ENCODE measurements at regions not wholly inside any gene's neighbourhood (a gene's known extent, or its start where the extent isn't known, plus 50 kb on each side); places are given as distances from the start of the nearest gene placed in this dataset.

- Histone ChIP-seq H3K4me1 (ENCODE audit: insufficient read depth, low read length) (no peaks in the 10 kb centered on the region), H3K9me3 (ENCODE audit: low read length) (no peaks in the 10 kb centered on the region), H3K4me3 (ENCODE audit: low read length) (no peak overlapping the region), H3K27me3 (ENCODE audit: insufficient read depth, low read length) (no peaks in the 10 kb centered on the region), H2AFZ (ENCODE audit: low read depth, low read length) (no peak overlapping the region), H3K36me3 (ENCODE audit: insufficient read depth, low read length) (no peaks in the 10 kb centered on the region)
These were observed 650.0 kb downstream of the DIAPH3 start for GRCh38 chr13:59513686-59514085.

DNA sequence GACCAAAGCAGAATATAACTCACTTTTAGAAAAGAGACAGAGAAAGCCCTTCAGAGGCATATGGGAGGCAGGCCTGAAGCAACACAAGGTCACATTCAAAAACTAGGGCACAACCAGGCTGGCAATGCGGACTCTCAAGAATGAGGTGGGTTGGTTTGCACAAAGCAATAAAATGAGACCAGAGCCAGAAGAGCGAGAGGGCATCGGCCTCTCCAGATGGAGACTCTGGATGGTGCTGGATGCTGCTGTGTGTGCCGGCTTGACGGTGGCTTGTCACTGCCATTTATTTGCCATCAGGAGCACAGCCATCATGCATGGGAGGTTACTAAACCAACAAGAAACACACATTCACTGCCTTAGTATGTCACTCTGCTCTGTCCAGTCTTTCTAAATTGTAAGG is 649.4 kb downstream of the DIAPH3 start:
- Histone ChIP-seq H3K36me3 (ENCODE audit: insufficient read depth, low read length) (no peaks in the 10 kb centered on the region), H3K9me3 (ENCODE audit: low read length) (no peaks in the 10 kb centered on the region), H3K27me3 (ENCODE audit: insufficient read depth, low read length) (no peaks in the 10 kb centered on the region), H3K4me3 (ENCODE audit: low read length) (no peak overlapping the region), H2AFZ (ENCODE audit: low read depth, low read length) (no peak overlapping the region), H3K4me1 (ENCODE audit: insufficient read depth, low read length) (no peaks in the 10 kb centered on the region)

DNA sequence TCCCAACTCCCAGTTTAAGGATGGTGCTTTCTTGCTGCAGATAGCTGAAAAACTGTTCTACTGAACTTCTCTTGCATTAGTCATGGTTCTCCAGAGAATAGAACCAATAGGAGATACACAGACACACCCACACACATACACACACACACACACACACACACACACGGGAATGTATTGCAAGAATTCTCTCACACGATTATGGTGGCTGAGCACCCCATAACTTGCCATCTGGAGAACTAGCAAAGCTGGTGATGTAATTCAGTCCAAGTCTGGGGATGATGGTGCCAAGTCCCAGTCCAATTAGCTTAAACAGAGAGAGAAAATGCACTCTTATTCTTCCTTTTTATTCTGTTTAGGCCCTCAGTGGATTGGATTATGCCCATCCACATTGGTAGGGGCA is 643.9 kb downstream of the DIAPH3 start:
- no peaks in the 10 kb centered on the region for H3K4me1 ChIP-seq (ENCODE audit: insufficient read depth, low read length)
- H3K27me3 ChIP-seq (ENCODE audit: insufficient read depth, low read length): no peaks in the 10 kb centered on the region
- no peaks in the 10 kb centered on the region for H3K36me3 ChIP-seq (ENCODE audit: insufficient read depth, low read length)
- H3K9me3 ChIP-seq (ENCODE audit: low read length): no peaks in the 10 kb centered on the region
- no peak overlapping the region for H3K4me3 ChIP-seq (ENCODE audit: low read length)
- H2AFZ ChIP-seq (ENCODE audit: low read depth, low read length): no peak overlapping the region

- H2AFZ ChIP-seq (ENCODE audit: low read depth, low read length): no peak overlapping the region
- no peaks in the 10 kb centered on the region for H3K9me3 ChIP-seq (ENCODE audit: low read length)
- H3K36me3 ChIP-seq (ENCODE audit: insufficient read depth, low read length): no peaks in the 10 kb centered on the region
- H3K4me3 ChIP-seq (ENCODE audit: low read length): no peak overlapping the region
- H3K4me1 ChIP-seq (ENCODE audit: insufficient read depth, low read length): no peaks in the 10 kb centered on the region
- no peaks in the 10 kb centered on the region for H3K27me3 ChIP-seq (ENCODE audit: insufficient read depth, low read length)
These were observed 642.2 kb downstream of the DIAPH3 start for GRCh38 chr13:59521549-59521948.

DNA sequence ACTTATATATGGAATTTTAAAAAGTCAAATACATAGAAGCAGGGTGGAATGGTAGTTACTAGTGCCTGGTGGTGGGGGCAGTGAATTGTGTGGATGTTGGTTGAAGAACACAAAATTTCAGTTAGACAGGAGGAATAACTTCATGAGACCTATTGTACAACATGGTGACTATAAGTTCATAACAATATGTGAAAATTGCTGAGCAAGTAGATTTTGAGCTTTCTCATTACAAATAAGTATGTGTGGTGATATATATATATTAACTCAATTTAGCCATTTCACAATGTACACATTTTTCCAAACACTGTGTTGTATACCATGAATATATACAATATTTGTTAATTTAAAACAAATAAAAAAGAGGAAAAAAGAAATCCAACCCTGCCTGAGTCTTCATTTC is 641.1 kb downstream of the DIAPH3 start:
- Histone ChIP-seq H3K9me3 (ENCODE audit: low read length) (no peaks in the 10 kb centered on the region), H3K27me3 (ENCODE audit: insufficient read depth, low read length) (no peaks in the 10 kb centered on the region), H2AFZ (ENCODE audit: low read depth, low read length) (no peak overlapping the region), H3K4me3 (ENCODE audit: low read length) (no peak overlapping the region), H3K36me3 (ENCODE audit: insufficient read depth, low read length) (no peaks in the 10 kb centered on the region), H3K4me1 (ENCODE audit: insufficient read depth, low read length) (no peaks in the 10 kb centered on the region)

GRCh38 chr13:59527500-59527899 is 636.2 kb downstream of the DIAPH3 start:
- Histone ChIP-seq H3K9me3 (ENCODE audit: low read length) (no peaks in the 10 kb centered on the region), H2AFZ (ENCODE audit: low read depth, low read length) (no peak overlapping the region), H3K27me3 (ENCODE audit: insufficient read depth, low read length) (no peaks in the 10 kb centered on the region), H3K4me3 (ENCODE audit: low read length) (no peak overlapping the region), H3K36me3 (ENCODE audit: insufficient read depth, low read length) (no peaks in the 10 kb centered on the region), H3K4me1 (ENCODE audit: insufficient read depth, low read length) (peaks cover 6% of the 10 kb centered on the region)

GRCh38 chr13:59531571-59532091 is 632.1 kb downstream of the DIAPH3 start:
- H2AFZ ChIP-seq (ENCODE audit: low read depth, low read length): no peak overlapping the region
- H3K4me3 ChIP-seq (ENCODE audit: low read length): no peak overlapping the region
- H3K27me3 ChIP-seq (ENCODE audit: insufficient read depth, low read length): no peaks in the 10 kb centered on the region
- no peaks in the 10 kb centered on the region for H3K9me3 ChIP-seq (ENCODE audit: low read length)
- no peaks in the 10 kb centered on the region for H3K36me3 ChIP-seq (ENCODE audit: insufficient read depth, low read length)
- H3K4me1 ChIP-seq (ENCODE audit: insufficient read depth, low read length): peaks cover 6% of the 10 kb centered on the region

DNA sequence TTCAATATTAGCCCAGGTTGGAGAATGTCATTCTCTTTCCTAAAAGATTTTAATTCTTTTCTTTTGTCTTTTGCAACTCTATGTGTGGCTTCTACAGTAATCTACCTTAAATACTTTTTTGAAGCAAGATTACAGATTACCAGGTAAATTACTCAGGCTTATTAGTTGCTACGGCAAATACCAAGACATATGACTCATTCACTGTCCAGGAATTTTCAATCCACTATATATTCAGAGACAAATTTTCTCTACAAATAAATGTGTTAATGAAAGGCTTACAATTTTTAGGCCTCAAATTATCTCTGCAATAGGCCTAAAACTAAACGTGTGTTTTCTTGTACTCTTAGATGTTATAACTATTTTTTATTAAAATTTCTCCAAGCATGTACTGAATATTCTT is 631.3 kb downstream of the DIAPH3 start:
- no peaks in the 10 kb centered on the region for H3K27me3 ChIP-seq (ENCODE audit: insufficient read depth, low read length)
- peaks cover under 1% of the 10 kb centered on the region for H3K9me3 ChIP-seq (ENCODE audit: low read length)
- no peak overlapping the region for H2AFZ ChIP-seq (ENCODE audit: low read depth, low read length)
- no peak overlapping the region for H3K4me3 ChIP-seq (ENCODE audit: low read length)
- H3K36me3 ChIP-seq (ENCODE audit: insufficient read depth, low read length): no peaks in the 10 kb centered on the region
- H3K4me1 ChIP-seq (ENCODE audit: insufficient read depth, low read length): peaks cover 6% of the 10 kb centered on the region

DNA sequence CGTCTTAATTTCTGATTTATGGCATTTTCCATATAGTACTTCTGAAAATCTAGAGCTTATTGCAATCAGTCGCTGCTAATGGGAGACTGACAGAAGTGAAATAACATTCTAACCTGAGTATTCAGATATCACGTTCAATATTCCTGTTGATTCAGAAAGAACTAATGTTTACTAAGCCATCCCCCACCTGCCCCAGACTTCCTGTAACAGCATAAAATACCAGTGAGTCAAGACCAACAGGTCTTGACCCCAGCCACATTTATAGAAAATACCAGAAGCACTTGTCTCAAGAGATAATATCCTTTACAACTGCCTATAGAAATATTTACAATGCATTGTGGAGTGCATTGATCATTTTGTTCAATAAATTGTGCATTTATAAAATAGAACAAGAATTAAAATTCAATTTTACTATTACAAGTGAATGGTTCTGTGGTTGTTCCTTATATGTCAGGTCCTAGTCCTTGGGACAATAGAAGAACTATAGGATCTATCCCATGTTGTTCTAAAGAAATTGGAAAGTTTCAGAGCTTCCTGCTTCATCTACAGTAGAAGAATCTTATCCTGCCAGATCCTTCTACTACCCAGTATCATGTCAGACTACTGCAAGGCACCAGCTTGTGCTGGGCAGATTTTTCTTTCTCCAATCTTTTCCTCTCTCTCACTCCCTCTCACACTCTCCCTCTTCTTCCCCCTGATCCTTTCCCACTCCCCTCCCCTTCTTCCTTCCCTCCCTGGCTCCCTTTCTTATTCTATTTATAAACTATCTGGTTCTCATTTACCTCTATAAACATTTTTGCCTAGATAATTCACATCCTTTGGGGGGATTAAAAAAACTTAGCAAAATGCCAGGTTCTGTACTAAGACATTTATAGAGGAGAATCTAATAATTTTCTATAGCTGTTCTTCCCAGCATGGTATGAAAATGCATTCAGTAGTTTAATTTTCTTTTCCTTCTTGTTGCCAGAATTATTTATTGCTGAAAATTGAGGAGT is 629.9 kb downstream of the DIAPH3 start:
- Histone ChIP-seq H3K9me3 (ENCODE audit: low read length) (peaks cover 3% of the 10 kb centered on the region), H3K4me3 (ENCODE audit: low read length) (no peak overlapping the region), H3K36me3 (ENCODE audit: insufficient read depth, low read length) (no peaks in the 10 kb centered on the region), H2AFZ (ENCODE audit: low read depth, low read length) (no peak overlapping the region), H3K27me3 (ENCODE audit: insufficient read depth, low read length) (no peaks in the 10 kb centered on the region), H3K4me1 (ENCODE audit: insufficient read depth, low read length) (peaks cover 6% of the 10 kb centered on the region)

DNA sequence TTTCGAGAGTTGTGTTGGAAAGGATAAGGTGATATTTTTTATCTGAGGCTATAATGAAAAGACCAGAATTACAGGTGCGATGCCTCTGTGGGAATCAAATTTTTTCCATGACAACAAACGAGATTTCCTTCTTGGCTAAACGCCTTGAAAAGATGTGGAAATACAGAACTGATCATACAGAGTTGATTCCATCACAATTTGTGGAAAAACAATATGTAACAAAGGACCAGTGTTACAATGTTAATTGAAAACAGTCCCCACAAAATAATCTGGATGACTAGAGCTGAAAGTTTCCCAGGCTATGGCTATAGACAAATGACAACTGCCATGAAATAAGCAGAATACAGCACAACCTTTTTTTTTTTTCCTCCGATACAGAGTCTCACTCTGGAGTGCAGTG is 628.9 kb downstream of the DIAPH3 start:
- Histone ChIP-seq H3K4me1 (ENCODE audit: insufficient read depth, low read length) (peaks cover 6% of the 10 kb centered on the region), H3K4me3 (ENCODE audit: low read length) (no peak overlapping the region), H3K36me3 (ENCODE audit: insufficient read depth, low read length) (no peaks in the 10 kb centered on the region), H2AFZ (ENCODE audit: low read depth, low read length) (no peak overlapping the region), H3K9me3 (ENCODE audit: low read length) (peaks cover 3% of the 10 kb centered on the region), H3K27me3 (ENCODE audit: insufficient read depth, low read length) (no peaks in the 10 kb centered on the region)

- peaks cover 3% of the 10 kb centered on the region for H3K9me3 ChIP-seq (ENCODE audit: low read length)
These were observed 626.2 kb downstream of the DIAPH3 start for GRCh38 chr13:59537500-59537899.

DNA sequence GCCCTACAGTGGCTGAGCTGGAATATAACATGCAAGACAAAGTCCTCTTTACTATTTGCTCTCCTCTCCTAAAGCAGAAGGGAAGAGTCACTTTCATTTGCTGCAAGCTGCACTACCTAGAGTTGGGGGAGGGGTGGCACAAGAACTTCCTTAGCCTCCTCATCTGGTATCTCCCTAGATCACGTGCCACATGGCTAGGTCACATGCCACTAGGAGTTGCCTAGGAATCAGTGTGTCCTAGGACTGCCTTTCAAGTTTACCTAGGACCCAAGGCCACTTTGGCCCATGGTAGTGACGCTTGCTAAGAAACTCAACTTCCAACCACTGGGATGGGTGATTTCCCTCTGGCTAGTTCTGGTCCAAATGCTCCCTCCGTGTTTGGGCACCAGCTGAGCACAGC is 625.2 kb downstream of the DIAPH3 start:
- H3K36me3 ChIP-seq (ENCODE audit: insufficient read depth, low read length): no peaks in the 10 kb centered on the region
- no peaks in the 10 kb centered on the region for H3K27me3 ChIP-seq (ENCODE audit: insufficient read depth, low read length)

More at GRCh38 chr13:59537500-59537899, 626.2 kb downstream of the DIAPH3 start:
- Histone ChIP-seq H2AFZ (ENCODE audit: low read depth, low read length) (no peak overlapping the region), H3K27me3 (ENCODE audit: insufficient read depth, low read length) (no peaks in the 10 kb centered on the region), H3K4me3 (ENCODE audit: low read length) (no peak overlapping the region), H3K4me1 (ENCODE audit: insufficient read depth, low read length) (no peaks in the 10 kb centered on the region), H3K36me3 (ENCODE audit: insufficient read depth, low read length) (no peaks in the 10 kb centered on the region)

GRCh38 chr13:59542303-59542702 is 621.4 kb downstream of the DIAPH3 start:
- peak overlapping the region; percentile 24 for H2AFZ ChIP-seq (ENCODE audit: low read depth, low read length)
- H3K27me3 ChIP-seq (ENCODE audit: insufficient read depth, low read length): no peaks in the 10 kb centered on the region
- H3K9me3 ChIP-seq (ENCODE audit: low read length): peaks cover 3% of the 10 kb centered on the region
- no peak overlapping the region for H3K4me3 ChIP-seq (ENCODE audit: low read length)
- no peaks in the 10 kb centered on the region for H3K4me1 ChIP-seq (ENCODE audit: insufficient read depth, low read length)
- no peaks in the 10 kb centered on the region for H3K36me3 ChIP-seq (ENCODE audit: insufficient read depth, low read length)

More for the DNA sequence above, 625.2 kb downstream of the DIAPH3 start:
- H3K4me3 ChIP-seq (ENCODE audit: low read length): no peak overlapping the region
- H2AFZ ChIP-seq (ENCODE audit: low read depth, low read length): no peak overlapping the region
- peaks cover 3% of the 10 kb centered on the region for H3K9me3 ChIP-seq (ENCODE audit: low read length)
- H3K4me1 ChIP-seq (ENCODE audit: insufficient read depth, low read length): no peaks in the 10 kb centered on the region
